SU-DHL-6 (cell line): ENCODE measurements at regions not wholly inside any gene's neighbourhood (a gene's known extent, or its start where the extent isn't known, plus 50 kb on each side); places are given as distances from the start of the nearest gene placed in this dataset.

Experiments used
- CTCF ChIP-seq: fragments of 200-600 bp; sonication (generic); IDR thresholded peaks from one replicate; pipeline ENCODE4 v1.5.1; 2017; ENCODE audit warnings: antibody characterized with exemption, mild to moderate bottlenecking, low read length, moderate library complexity; ENCODE audit not compliant: insufficient read depth, poor library complexity, severe bottlenecking
- EZH2phosphoT487 ChIP-seq: fragments of 200-600 bp; sonication (generic), shearing (Covaris generic); conservative IDR thresholded peaks from 2 replicates; pipeline ENCODE4 v1.6.1; 2018; ENCODE audit warnings: mild to moderate bottlenecking, antibody characterized with exemption, low read length, moderate library complexity, mixed read lengths

- TF ChIP-seq CTCF, result no peak
- TF ChIP-seq EZH2phosphoT487, result no peak
Measured at GRCh38 chr15:89395031-89395430, 60.4 kb upstream of the POLG start.
